Activated naive CD4-positive, alpha-beta T cell treated with anti-CD3 and anti-CD28 coated beads, Interleukin-2, amount 10 ng/mL, durations not matched to agents 7 days and 5 days (primary cell): ENCODE measurements at regions not wholly inside any gene's neighbourhood (a gene's known extent, or its start where the extent isn't known, plus 50 kb on each side); places are given as distances from the start of the nearest gene placed in this dataset.

Experiments
- CTCF ChIA-PET: fragments of 350-600 bp; sonication (Branson Sonifier 250); formaldehyde crosslinking; loops from one replicate; lab custom pipeline; 2021; ENCODE audit warnings: antibody characterized with exemption; lab: Charles Lee
- DNase-seq: peaks from one replicate; pipeline ENCODE4 v3.0.0-alpha.2; 2020
- H3K27ac Mint-ChIP-seq: one replicate; pipeline ENCODE4 v1.8.0; 2021; ENCODE audit warnings: mild to moderate bottlenecking, moderate library complexity, mixed read lengths
- H3K27me3 Mint-ChIP-seq: one replicate; pipeline ENCODE4 v1.8.0; 2021; ENCODE audit warnings: mild to moderate bottlenecking, mixed read lengths
- H3K36me3 Mint-ChIP-seq: one replicate; pipeline ENCODE4 v1.8.0; 2021; ENCODE audit warnings: mixed read lengths
- H3K4me1 Mint-ChIP-seq: one replicate; pipeline ENCODE4 v1.8.0; 2021; ENCODE audit warnings: mixed read lengths
- H3K4me3 Mint-ChIP-seq: one replicate; pipeline ENCODE4 v1.8.0; 2021; ENCODE audit warnings: mild to moderate bottlenecking, moderate library complexity, mixed read lengths
- H3K9me3 Mint-ChIP-seq: one replicate; pipeline ENCODE4 v1.8.0; 2021; ENCODE audit warnings: mixed read lengths

DNA sequence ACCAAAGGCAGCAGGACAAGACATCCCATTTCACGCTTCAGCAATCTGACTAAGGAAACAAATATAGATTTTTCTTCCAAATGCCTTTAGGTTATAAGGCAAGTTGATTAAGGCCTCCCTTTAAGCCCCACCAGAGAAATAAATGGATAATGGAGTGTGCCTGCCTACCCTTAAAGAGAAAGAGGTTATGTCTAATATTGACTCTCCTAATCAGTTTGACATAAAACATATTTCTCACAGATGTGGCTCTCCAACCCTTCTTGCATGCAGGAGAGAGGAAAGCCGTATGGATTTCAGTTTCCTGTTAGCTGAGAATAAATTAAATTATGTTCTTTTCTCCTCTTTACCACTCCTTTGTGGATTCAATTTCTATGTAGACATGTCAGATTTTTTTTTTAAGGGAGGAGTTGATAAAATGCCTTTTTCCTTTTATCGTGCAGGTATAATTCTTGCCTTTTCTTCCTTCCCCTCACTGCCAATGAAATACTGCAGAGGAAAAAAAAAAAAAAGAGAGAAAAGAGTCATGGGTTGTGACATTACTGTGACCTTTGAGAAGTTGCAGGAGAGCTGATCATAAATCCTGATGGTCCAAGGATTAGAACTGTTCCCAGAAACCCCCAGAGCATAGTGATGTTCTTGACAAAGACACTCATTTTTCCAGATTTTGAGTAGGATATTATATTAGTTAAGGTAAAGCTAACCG is 355.3 kb upstream of the SLCO3A1 start:
- peaks cover 12% of the 10 kb centered on the region for H3K9me3 Mint-ChIP-seq
- DNase-seq = no peak
- no peak overlapping the region for H3K4me3 Mint-ChIP-seq
- H3K27ac Mint-ChIP-seq = no peak overlapping the region
- H3K27me3 Mint-ChIP-seq = peaks cover 9% of the 10 kb centered on the region
- CTCF ChIA-PET = no interaction called here
- peaks cover 3% of the 10 kb centered on the region for H3K4me1 Mint-ChIP-seq
- H3K36me3 Mint-ChIP-seq = peaks cover 16% of the 10 kb centered on the region

GRCh38 chr15:91498749-91499062 is 354.8 kb upstream of the SLCO3A1 start:
- H3K4me1 Mint-ChIP-seq = peaks cover 3% of the 10 kb centered on the region
- H3K27ac Mint-ChIP-seq = no peak overlapping the region
- peaks cover 16% of the 10 kb centered on the region for H3K36me3 Mint-ChIP-seq
- DNase-seq = no peak
- no peak overlapping the region for H3K4me3 Mint-ChIP-seq
- CTCF ChIA-PET = no interaction called here
- H3K27me3 Mint-ChIP-seq = peaks cover 8% of the 10 kb centered on the region
- H3K9me3 Mint-ChIP-seq = peaks cover 12% of the 10 kb centered on the region

DNA sequence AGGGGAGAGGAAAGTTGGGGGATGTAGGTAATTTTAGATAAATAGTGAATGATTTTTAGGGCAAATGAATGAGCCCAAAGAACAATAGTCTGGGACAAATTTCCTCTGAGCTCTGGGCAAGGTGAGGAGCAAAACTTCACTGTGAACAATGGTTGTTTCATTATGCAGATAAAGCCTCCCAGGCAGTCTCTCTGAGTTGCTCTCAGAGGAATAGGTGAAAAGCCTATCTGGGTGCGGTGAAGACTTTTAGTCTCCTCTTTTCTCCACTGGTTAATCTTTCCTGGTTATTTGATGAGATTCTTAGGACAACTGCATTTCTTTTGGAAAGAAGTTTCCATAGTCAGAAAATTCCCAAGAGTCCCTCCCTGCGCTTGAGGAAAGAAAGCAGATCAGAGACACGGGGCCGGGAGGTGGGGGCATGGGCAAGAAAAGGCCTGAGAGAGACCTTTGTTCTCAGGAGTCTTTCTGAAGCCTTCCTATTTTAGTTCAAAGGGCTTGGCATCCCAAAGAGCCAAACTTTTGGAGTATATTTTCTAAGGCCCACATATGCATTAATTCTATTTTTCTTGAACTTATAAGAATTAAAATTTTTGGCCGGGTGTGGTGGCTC is 353.6 kb upstream of the SLCO3A1 start:
- no peak overlapping the region for H3K4me3 Mint-ChIP-seq
- peaks cover 12% of the 10 kb centered on the region for H3K9me3 Mint-ChIP-seq
- peaks cover 3% of the 10 kb centered on the region for H3K4me1 Mint-ChIP-seq
- no peak for DNase-seq
- peaks cover 8% of the 10 kb centered on the region for H3K27me3 Mint-ChIP-seq
- peaks cover 16% of the 10 kb centered on the region for H3K36me3 Mint-ChIP-seq
- CTCF ChIA-PET = no interaction called here
- no peak overlapping the region for H3K27ac Mint-ChIP-seq

DNA sequence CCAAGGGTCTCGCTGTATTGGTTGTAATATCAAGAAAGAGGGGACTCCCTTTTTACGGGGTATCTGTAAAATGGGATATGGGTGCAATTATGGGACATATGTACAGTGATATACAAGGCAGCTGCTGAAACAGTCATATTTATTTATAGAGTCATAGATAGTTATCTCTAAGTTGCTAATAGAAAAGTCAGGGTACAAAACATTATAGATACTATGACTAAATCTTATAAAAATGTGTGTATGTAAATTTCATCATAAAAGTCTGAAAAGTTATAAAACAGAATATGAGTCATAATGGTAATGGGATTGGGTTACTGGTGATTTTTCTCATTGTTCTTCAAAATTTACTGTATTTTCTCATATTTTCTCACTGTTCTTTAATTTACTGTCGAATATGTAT is 344.9 kb upstream of the SLCO3A1 start:
- H3K36me3 Mint-ChIP-seq = peaks cover 10% of the 10 kb centered on the region
- CTCF ChIA-PET = no interaction called here
- H3K9me3 Mint-ChIP-seq = peaks cover 6% of the 10 kb centered on the region
- no peak overlapping the region for H3K4me3 Mint-ChIP-seq
- no peak overlapping the region for H3K27ac Mint-ChIP-seq
- no peaks in the 10 kb centered on the region for H3K4me1 Mint-ChIP-seq
- peaks cover 3% of the 10 kb centered on the region for H3K27me3 Mint-ChIP-seq
- no peak for DNase-seq

GRCh38 chr15:91514147-91514546 is 339.4 kb upstream of the SLCO3A1 start:
- Mint-ChIP-seq H3K4me1 (peaks cover 22% of the 10 kb centered on the region), H3K36me3 (peaks cover 14% of the 10 kb centered on the region), H3K27me3 (no peaks in the 10 kb centered on the region), H3K27ac (no peak overlapping the region), H3K4me3 (no peak overlapping the region), H3K9me3 (peaks cover 4% of the 10 kb centered on the region)
- CTCF ChIA-PET = no interaction called here
- DNase-seq = no peak

DNA sequence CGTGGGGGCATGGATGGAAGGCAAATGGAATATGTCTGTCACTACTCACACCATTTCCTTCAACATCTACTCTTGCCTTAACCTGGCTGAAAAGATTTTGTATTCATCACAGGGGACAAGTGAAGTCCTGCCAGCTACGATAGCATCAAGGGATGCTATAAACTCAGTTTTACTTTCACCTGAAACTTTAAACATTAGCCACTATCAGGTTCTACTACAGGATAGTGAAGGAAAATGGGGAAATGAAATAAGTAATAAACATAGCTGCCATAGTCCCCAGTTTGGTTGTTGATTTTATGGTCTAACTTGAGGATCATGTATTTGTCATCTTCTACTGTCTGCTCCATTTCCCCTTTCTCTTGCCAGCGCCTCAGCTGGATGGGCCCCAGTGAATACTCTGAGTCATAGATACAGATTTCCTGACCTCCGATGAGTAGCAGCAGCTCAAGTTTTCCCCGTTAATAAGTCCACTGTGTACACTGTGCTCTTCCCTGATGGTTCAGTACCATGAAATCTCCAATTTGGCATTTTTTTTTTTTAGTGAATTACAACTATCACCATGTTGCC is 338.2 kb upstream of the SLCO3A1 start:
- H3K4me3 Mint-ChIP-seq = no peak overlapping the region
- peaks cover 3% of the 10 kb centered on the region for H3K9me3 Mint-ChIP-seq
- no peak overlapping the region for H3K27ac Mint-ChIP-seq
- peaks cover 25% of the 10 kb centered on the region for H3K4me1 Mint-ChIP-seq
- no peak for DNase-seq
- no peaks in the 10 kb centered on the region for H3K27me3 Mint-ChIP-seq
- CTCF ChIA-PET = interaction anchor here (0.8 kb wide), 1 partner anchor 213 kb away, joined by 3 read pairs; no protein-coding TSS in a partner anchor
- peaks cover 16% of the 10 kb centered on the region for H3K36me3 Mint-ChIP-seq

- no peak for DNase-seq
- H3K27me3 Mint-ChIP-seq = no peaks in the 10 kb centered on the region
- peaks cover 17% of the 10 kb centered on the region for H3K36me3 Mint-ChIP-seq
- H3K27ac Mint-ChIP-seq = no peak overlapping the region
- H3K4me1 Mint-ChIP-seq = peaks cover 37% of the 10 kb centered on the region
- H3K9me3 Mint-ChIP-seq = peaks cover 11% of the 10 kb centered on the region
- CTCF ChIA-PET = no interaction called here
- H3K4me3 Mint-ChIP-seq = no peak overlapping the region
Observed at GRCh38 chr15:91516866-91517265, 336.6 kb upstream of the SLCO3A1 start.

- H3K4me1 Mint-ChIP-seq = peaks cover 45% of the 10 kb centered on the region
- H3K27me3 Mint-ChIP-seq = peaks cover 2% of the 10 kb centered on the region
- CTCF ChIA-PET = interaction anchor here (0.9 to 4.8 kb wide), 5 partner anchors 95 to 562 kb away, joined by 3 to 24 read pairs (median 3); no protein-coding TSS in a partner anchor
- H3K9me3 Mint-ChIP-seq = peaks cover 11% of the 10 kb centered on the region
- no peak for DNase-seq
- H3K36me3 Mint-ChIP-seq = peaks cover 18% of the 10 kb centered on the region
- H3K27ac Mint-ChIP-seq = no peak overlapping the region
- no peak overlapping the region for H3K4me3 Mint-ChIP-seq
Observed at GRCh38 chr15:91517491-91518200, 335.9 kb upstream of the SLCO3A1 start.

DNA sequence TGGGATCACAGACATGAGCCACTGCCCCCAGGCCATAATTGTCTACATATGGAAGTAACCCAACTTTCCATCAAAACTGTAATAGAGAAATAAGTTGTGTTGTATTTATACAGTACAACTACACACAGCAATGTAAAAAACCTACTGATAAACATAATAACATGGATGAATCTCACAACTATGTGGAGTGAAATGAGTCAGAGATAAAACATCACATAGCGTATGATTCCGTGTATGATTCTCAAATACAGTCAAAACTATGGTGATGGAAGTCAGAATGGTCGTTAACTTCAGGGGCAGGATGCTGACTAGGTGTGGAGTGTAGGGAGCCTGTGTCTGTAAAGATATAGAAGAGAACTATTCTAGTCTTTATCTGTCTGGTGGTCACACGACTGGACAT is 332.7 kb upstream of the SLCO3A1 start:
- Mint-ChIP-seq H3K9me3 (peaks cover 13% of the 10 kb centered on the region), H3K4me1 (peaks cover 58% of the 10 kb centered on the region), H3K4me3 (no peak overlapping the region), H3K27ac (no peak overlapping the region), H3K27me3 (peaks cover 7% of the 10 kb centered on the region), H3K36me3 (peaks cover 27% of the 10 kb centered on the region)
- no peak for DNase-seq
- CTCF ChIA-PET = interaction anchor here (1.2 to 4.8 kb wide), 2 partner anchors 209 to 218 kb away, joined by 4 to 24 read pairs; no protein-coding TSS in a partner anchor

DNA sequence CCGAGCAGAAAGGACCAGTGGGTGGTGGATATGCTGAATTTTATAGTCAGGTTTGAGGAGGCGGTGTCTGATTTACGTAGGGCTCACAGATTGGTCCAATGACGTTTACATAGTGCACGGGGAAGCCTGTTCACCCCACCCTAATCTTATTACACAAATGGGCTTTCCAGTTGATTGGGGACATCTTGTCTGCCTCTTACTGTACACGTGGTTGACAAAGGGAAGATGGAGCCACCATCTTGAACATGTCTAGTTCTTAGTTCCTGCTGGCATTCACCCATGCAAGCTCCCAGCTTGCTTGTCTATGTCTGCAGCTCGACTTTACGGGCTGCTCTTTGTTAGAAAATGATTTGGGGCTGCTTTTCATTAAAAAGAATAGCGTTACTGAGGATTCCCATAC is 332.0 kb upstream of the SLCO3A1 start:
- H3K4me1 Mint-ChIP-seq = peaks cover 64% of the 10 kb centered on the region
- H3K36me3 Mint-ChIP-seq = peaks cover 30% of the 10 kb centered on the region
- CTCF ChIA-PET = interaction anchor here (0.8 to 4.8 kb wide), 6 partner anchors 14 to 249 kb away, joined by 3 to 24 read pairs (median 4); no protein-coding TSS in a partner anchor
- no peak overlapping the region for H3K4me3 Mint-ChIP-seq
- peaks cover 13% of the 10 kb centered on the region for H3K9me3 Mint-ChIP-seq
- peaks cover 9% of the 10 kb centered on the region for H3K27me3 Mint-ChIP-seq
- no peak overlapping the region for H3K27ac Mint-ChIP-seq
- DNase-seq = no peak

GRCh38 chr15:91521996-91522395 is 331.5 kb upstream of the SLCO3A1 start:
- H3K4me3 Mint-ChIP-seq = no peak overlapping the region
- peak overlapping the region; percentile 20 for H3K27ac Mint-ChIP-seq
- H3K27me3 Mint-ChIP-seq = peaks cover 9% of the 10 kb centered on the region
- peaks cover 66% of the 10 kb centered on the region for H3K4me1 Mint-ChIP-seq
- H3K9me3 Mint-ChIP-seq = peaks cover 13% of the 10 kb centered on the region
- H3K36me3 Mint-ChIP-seq = peaks cover 35% of the 10 kb centered on the region
- CTCF ChIA-PET = interaction anchor here (0.8 to 4.8 kb wide), 6 partner anchors 13 to 249 kb away, joined by 3 to 24 read pairs (median 4); no protein-coding TSS in a partner anchor
- DNase-seq = no peak

- Mint-ChIP-seq H3K9me3 (peaks cover 13% of the 10 kb centered on the region), H3K27ac (peak overlapping the region; percentile 85), H3K36me3 (peaks cover 36% of the 10 kb centered on the region), H3K4me3 (no peak overlapping the region), H3K4me1 (peaks cover 64% of the 10 kb centered on the region), H3K27me3 (peaks cover 9% of the 10 kb centered on the region)
- peak; percentile 30 for DNase-seq
- CTCF ChIA-PET = interaction anchor here (0.7 to 4.8 kb wide), 4 partner anchors 65 to 320 kb away, joined by 3 to 24 read pairs (median 3); no protein-coding TSS in a partner anchor
Observed at GRCh38 chr15:91522605-91523332, 330.7 kb upstream of the SLCO3A1 start.

- no peak for DNase-seq
- no peak overlapping the region for H3K4me3 Mint-ChIP-seq
- H3K27ac Mint-ChIP-seq = peak overlapping the region; percentile 83
- peaks cover 36% of the 10 kb centered on the region for H3K36me3 Mint-ChIP-seq
- CTCF ChIA-PET = interaction anchor here (0.7 to 1.0 kb wide), 2 partner anchors 221 to 320 kb away, joined by 3 to 6 read pairs; no protein-coding TSS in a partner anchor
- peaks cover 14% of the 10 kb centered on the region for H3K9me3 Mint-ChIP-seq
- H3K4me1 Mint-ChIP-seq = peaks cover 70% of the 10 kb centered on the region
- H3K27me3 Mint-ChIP-seq = peaks cover 9% of the 10 kb centered on the region
Observed at GRCh38 chr15:91523596-91523995, 329.9 kb upstream of the SLCO3A1 start.
